Neutrophil (primary cell): ENCODE measurements at regions not wholly inside any gene's neighbourhood (a gene's known extent, or its start where the extent isn't known, plus 50 kb on each side); places are given as distances from the start of the nearest gene placed in this dataset.

Source experiments
- H3K27ac ChIP-seq: fragments of 200-600 bp; sonication (generic); 2 replicates; pipeline ENCODE4 v1.5.1; 2016; ENCODE audit warnings: mild to moderate bottlenecking, moderate library complexity
- H3K27me3 ChIP-seq: fragments of 200-600 bp; sonication (generic); 2 replicates; pipeline ENCODE4 v1.6.0; 2016; ENCODE audit warnings: mild to moderate bottlenecking
- H3K36me3 ChIP-seq: fragments of 200-600 bp; sonication (generic); 2 replicates; pipeline ENCODE4 v1.5.1; 2017
- H3K4me1 ChIP-seq, 2 experiments: fragments of 200-600 bp in 1 of 2; sonication (generic) in 1 of 2; 1 replicate in 1 of 2; 2 replicates in 1 of 2; pipeline versions ENCODE4 v1.5.1 to v1.6.1; 2013 to 2016; ENCODE audit warnings: low read depth in 1 of 2, low read length in 1 of 2, mild to moderate bottlenecking in 1 of 2, moderate library complexity in 1 of 2; ENCODE audit not compliant: control insufficient read depth in 1 of 2, insufficient read depth in 1 of 2
- H3K4me3 ChIP-seq, 2 experiments: fragments of 200-600 bp in 1 of 2; sonication (generic) in 1 of 2; 1 replicate in 1 of 2; 2 replicates in 1 of 2; pipeline ENCODE4 v1.5.1; 2013 to 2016; ENCODE audit warnings: low read depth in 1 of 2, low read length in 1 of 2, mild to moderate bottlenecking in 1 of 2, moderate library complexity in 1 of 2
- H3K9me3 ChIP-seq: fragments of 200-600 bp; sonication (generic); 2 replicates; pipeline ENCODE4 v1.5.1; 2016
- TF ChIP-seq, protein P1 (sequence below): fragments of 200-600 bp; sonication (generic); IDR thresholded peaks from 2 replicates; pipeline ENCODE4 v1.5.1; 2016; ENCODE audit warnings: antibody characterized with exemption

DNA sequence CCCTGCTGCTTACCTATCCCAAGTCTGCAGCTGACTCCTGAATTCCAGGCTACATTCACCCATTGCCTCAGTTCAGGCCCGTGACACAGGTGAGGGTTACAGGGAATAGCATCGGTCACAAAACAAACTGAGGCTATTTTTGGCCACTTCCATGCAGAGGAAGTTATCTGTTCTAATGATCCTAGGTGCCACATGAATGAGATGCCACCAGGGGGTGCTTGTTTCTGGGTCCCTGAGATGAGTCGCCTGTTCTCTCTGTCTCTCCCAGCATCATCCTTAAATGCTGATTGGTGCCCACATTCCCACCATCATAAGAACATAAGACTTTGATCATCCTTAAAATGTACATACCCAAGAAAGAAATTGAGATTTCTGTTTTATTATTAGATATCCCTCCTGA, 119.0 kb upstream of the CELF4 start:
- TF ChIP-seq, protein P1, sequence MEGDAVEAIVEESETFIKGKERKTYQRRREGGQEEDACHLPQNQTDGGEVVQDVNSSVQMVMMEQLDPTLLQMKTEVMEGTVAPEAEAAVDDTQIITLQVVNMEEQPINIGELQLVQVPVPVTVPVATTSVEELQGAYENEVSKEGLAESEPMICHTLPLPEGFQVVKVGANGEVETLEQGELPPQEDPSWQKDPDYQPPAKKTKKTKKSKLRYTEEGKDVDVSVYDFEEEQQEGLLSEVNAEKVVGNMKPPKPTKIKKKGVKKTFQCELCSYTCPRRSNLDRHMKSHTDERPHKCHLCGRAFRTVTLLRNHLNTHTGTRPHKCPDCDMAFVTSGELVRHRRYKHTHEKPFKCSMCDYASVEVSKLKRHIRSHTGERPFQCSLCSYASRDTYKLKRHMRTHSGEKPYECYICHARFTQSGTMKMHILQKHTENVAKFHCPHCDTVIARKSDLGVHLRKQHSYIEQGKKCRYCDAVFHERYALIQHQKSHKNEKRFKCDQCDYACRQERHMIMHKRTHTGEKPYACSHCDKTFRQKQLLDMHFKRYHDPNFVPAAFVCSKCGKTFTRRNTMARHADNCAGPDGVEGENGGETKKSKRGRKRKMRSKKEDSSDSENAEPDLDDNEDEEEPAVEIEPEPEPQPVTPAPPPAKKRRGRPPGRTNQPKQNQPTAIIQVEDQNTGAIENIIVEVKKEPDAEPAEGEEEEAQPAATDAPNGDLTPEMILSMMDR: no peak
- Histone ChIP-seq H3K4me3 (no peak overlapping the region), H3K27me3 (no peaks in the 10 kb centered on the region), H3K9me3 (no peaks in the 10 kb centered on the region), H3K4me1 (no peaks in the 10 kb centered on the region), H3K27ac (no peak overlapping the region), H3K36me3 (no peaks in the 10 kb centered on the region)

DNA sequence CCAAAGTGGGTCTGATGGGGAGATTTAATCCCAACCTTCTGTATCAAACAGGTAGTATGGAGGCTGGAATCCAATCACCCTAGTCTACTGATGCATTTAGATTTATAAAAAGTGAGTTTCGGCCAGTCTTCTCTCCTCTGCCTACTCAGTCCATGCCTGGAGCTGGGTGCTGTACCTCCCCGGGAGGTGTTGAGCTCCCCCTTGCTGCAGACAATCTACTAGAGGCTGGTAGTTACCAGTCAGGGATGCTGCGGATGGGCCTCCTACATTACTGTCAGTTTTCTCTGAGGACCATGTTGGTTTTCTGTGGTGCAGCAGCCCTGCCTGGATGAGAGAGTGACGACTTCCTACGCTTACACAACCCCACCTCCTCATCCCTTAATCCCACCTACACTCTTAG, 118.6 kb upstream of the CELF4 start:
- H3K27ac ChIP-seq: no peak overlapping the region
- H3K4me3 ChIP-seq: no peak overlapping the region
- H3K9me3 ChIP-seq: no peaks in the 10 kb centered on the region
- TF ChIP-seq, protein P1: no peak
- no peaks in the 10 kb centered on the region for H3K4me1 ChIP-seq
- no peaks in the 10 kb centered on the region for H3K36me3 ChIP-seq
- no peaks in the 10 kb centered on the region for H3K27me3 ChIP-seq

DNA sequence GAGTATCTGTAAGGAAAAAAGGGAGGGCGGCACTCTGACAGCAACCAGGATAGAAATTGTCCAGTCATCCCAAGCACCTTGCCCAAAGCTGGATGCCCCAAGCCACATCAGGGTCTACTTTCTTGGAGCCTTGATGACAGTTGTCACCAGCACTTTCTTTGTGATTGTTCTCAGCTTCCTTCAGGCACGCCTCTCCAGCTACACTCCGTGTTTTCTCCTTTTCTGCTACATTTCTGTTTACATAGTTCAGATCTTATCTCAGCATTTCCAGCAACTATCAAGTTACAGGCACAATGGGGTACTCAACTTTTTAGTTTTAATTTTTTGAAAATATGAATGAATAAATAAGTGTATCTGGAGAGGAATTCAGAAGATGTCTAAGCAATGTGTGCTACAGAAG, 115.3 kb upstream of the CELF4 start:
- no peaks in the 10 kb centered on the region for H3K36me3 ChIP-seq
- TF ChIP-seq, protein P1: no peak
- no peaks in the 10 kb centered on the region for H3K4me1 ChIP-seq
- H3K27me3 ChIP-seq: no peaks in the 10 kb centered on the region
- H3K27ac ChIP-seq: no peak overlapping the region
- H3K9me3 ChIP-seq: no peaks in the 10 kb centered on the region
- H3K4me3 ChIP-seq: no peak overlapping the region

DNA sequence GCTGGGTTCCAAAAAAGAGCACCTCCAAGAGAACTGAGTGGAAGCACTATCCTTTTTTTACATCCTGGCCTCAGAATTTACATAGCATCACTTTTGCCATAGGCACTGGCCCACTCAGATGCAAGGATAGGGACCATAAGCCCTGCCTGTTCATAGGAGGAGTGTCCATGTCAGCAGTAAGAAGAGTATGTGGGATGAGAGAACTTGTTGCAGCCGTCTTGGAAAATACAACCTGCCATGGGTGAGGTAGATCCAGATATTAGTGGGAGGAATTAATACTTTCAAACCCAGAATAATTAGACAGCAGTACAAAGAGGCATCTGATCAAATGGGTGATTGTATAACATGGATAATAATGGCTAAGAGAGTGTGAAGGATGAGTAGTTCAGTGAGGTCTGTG, 110.7 kb upstream of the CELF4 start:
- Histone ChIP-seq H3K27ac (no peak overlapping the region), H3K27me3 (no peaks in the 10 kb centered on the region), H3K9me3 (no peaks in the 10 kb centered on the region), H3K4me3 (no peak overlapping the region), H3K4me1 (no peaks in the 10 kb centered on the region), H3K36me3 (no peaks in the 10 kb centered on the region)
- TF ChIP-seq, protein P1: no peak

DNA sequence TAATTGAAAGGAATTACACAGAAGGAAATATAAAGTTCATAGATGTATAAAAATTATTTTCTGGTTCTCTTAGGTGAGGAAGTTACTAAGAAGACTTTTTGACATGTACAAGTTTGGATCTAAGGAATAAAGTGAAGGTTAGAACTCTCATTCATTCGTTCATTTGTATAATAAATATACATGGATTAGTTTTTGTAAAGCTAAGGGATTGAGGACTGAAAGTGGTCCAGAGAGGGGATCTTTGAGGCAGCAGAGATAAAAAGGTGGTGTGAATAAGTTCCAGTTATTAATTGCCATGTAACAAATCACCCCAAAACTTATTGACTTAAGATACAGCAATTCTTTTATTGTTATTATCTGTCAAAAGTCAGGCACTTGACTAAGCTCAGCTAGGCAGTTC, 110.1 kb upstream of the CELF4 start:
- no peak overlapping the region for H3K4me3 ChIP-seq
- H3K9me3 ChIP-seq: no peaks in the 10 kb centered on the region
- no peaks in the 10 kb centered on the region for H3K36me3 ChIP-seq
- H3K4me1 ChIP-seq: no peaks in the 10 kb centered on the region
- no peak overlapping the region for H3K27ac ChIP-seq
- TF ChIP-seq, protein P1: no peak
- no peaks in the 10 kb centered on the region for H3K27me3 ChIP-seq

DNA sequence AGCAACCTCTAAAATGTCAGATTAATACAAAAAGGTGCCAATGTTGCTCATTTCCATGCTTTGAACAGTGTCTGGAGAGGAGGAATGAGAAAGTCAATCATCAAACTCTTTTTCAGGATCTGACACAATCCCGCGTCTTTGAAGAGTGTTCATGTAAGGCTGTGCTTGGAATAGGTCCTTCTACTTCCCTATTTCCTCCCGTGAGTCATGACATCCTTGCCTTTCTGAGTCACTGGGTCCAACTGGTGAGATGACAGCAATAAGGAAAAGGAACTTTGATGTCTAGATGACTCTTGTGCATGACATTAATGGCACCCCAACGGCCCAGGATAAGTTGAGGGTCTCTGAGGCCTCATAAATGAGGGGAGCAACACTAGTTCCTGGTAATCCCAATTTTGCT, 109.0 kb upstream of the CELF4 start:
- no peak overlapping the region for H3K4me3 ChIP-seq
- H3K27me3 ChIP-seq: no peaks in the 10 kb centered on the region
- H3K36me3 ChIP-seq: no peaks in the 10 kb centered on the region
- H3K27ac ChIP-seq: no peak overlapping the region
- no peaks in the 10 kb centered on the region for H3K4me1 ChIP-seq
- H3K9me3 ChIP-seq: no peaks in the 10 kb centered on the region
- TF ChIP-seq, protein P1: no peak
